ENCODE measurements at regions not wholly inside any gene's neighbourhood (a gene's known extent, or its start where the extent isn't known, plus 50 kb on each side); places are given as distances from the start of the nearest gene placed in this dataset.
A peak's percentile ranks its signal among the peaks of the same experiment; 100 is the strongest.

DNA sequence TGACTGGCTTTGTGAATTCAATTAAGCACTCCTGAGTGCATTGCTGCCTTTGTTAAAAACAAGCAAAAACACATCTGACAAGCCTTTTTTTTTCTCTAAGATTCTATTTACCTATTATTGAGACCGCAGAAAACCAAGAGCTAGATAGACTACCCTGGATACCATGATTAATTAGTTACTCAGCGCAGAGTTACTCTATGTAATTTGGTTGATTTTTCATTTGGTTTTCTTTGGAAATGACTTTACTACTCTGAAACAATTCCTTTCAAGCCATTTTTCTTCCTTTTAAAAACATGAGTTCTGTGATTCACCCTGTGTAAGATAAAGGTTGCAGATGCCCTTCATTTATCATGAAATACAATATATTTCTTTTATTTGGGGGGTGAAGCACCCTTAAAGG is 421.6 kb upstream of the PIK3R1 start:
- Histone ChIP-seq H3K27ac (ENCODE audit: low read length, poor library complexity, severe bottlenecking) (no peak overlapping the region), H2AFZ (ENCODE audit: low read depth, low read length) (no peak overlapping the region), H4K91ac (ENCODE audit: low read length) (no peak overlapping the region), H3K79me1 (replicated peaks; ENCODE audit: low read length, poor library complexity, severe bottlenecking) (no peaks in the 10 kb centered on the region), H3K27me3 (ENCODE audit: control insufficient read depth in 1 of 2, insufficient read depth in 1 of 2, low read length in 2 of 2) (no peaks in the 10 kb centered on the region), H3K18ac (ENCODE audit: low read depth in 1 of 2, low read length in 2 of 2) (no peak overlapping the region), H2BK120ac (ENCODE audit: low read depth, low read length) (no peak overlapping the region), H3K4me3 (ENCODE audit: insufficient read depth in 1 of 2, low read depth in 1 of 2, low read length in 2 of 2) (no peak overlapping the region), H3K23ac (ENCODE audit: low read length in 2 of 2) (no peak overlapping the region), H2BK15ac (ENCODE audit: low read depth, poor library complexity, severe bottlenecking) (no peak overlapping the region), H3K4me1 (ENCODE audit: control insufficient read depth, insufficient read depth, low read depth, low read length) (no peaks in the 10 kb centered on the region), H3K4ac (ENCODE audit: low read depth in 1 of 2, low read length in 2 of 2) (no peak overlapping the region), H3K14ac (ENCODE audit: low read length in 2 of 2) (no peak overlapping the region), H3K9ac (ENCODE audit: low read length) (no peak overlapping the region), H4K8ac (ENCODE audit: low read length) (no peak overlapping the region), H3K36me3 (ENCODE audit: control insufficient read depth in 1 of 2, insufficient read depth in 2 of 2, low read depth in 1 of 2, low read length in 2 of 2) (no peaks in the 10 kb centered on the region), H3K9me3 (ENCODE audit: control insufficient read depth, low read length) (no peaks in the 10 kb centered on the region), H3K4me2 (ENCODE audit: low read length, poor library complexity, severe bottlenecking) (no peak overlapping the region), H2AK5ac (ENCODE audit: low read length, severe bottlenecking) (no peak overlapping the region), H2BK5ac (ENCODE audit: low read depth, low read length, poor library complexity, severe bottlenecking) (no peak overlapping the region), H2BK12ac (ENCODE audit: low read length in 2 of 2) (no peak overlapping the region)
- no CpG with 5 or more reads among the region's 2 CpGs for WGBS
- DNase-seq, result no peak

DNA sequence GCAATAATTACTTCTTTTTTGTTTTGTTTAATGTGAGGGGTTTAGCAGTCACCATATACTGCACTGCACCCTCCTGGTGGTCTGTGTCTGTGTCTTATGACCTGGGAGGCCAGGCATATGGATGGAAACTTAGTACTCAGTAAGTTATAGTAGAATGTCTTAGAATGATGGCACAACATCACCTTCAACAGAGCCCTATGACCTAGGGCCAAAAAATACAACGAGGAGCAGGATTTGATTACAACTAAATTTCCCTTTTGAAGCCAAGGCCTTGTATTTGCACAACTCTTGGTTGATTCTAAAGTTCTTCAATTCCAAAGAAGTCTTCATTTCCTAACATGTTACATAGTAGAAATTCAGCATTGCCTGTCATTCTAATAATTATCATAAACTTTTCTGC is 422.1 kb upstream of the PIK3R1 start:
- no peak overlapping the region for H3K9ac ChIP-seq (ENCODE audit: low read length)

DNA sequence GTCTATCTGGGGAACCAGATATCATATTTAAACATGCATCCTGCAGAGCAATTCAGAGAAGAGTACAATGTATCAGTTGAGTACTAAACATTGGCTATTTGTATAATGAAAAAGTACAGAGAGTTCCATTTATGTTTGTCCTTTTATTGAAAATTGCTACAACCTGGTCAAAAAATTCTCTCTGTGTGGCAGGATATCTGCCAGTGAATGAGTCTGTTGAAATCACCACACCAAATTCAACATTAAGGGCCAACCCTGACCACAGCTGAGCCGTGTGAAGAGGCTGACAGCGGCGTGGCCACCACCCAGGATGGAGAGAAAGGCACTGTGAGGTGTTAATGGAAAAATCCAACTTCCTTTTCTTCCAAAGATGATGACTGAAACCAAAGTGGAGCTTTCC is 422.7 kb upstream of the PIK3R1 start:
- H2BK5ac ChIP-seq (ENCODE audit: low read depth, low read length, poor library complexity, severe bottlenecking), result no peak overlapping the region
- H3K14ac ChIP-seq (ENCODE audit: low read length in 2 of 2), result no peak overlapping the region
- H2AFZ ChIP-seq (ENCODE audit: low read depth, low read length), result no peak overlapping the region
- no peak overlapping the region for H3K27ac ChIP-seq (ENCODE audit: low read length, poor library complexity, severe bottlenecking)
- H2BK15ac ChIP-seq (ENCODE audit: low read depth, poor library complexity, severe bottlenecking), result no peak overlapping the region
- no peak overlapping the region for H2BK120ac ChIP-seq (ENCODE audit: low read depth, low read length)
- H3K9me3 ChIP-seq (ENCODE audit: control insufficient read depth, low read length), result no peaks in the 10 kb centered on the region
- no peak overlapping the region for H3K9ac ChIP-seq (ENCODE audit: low read length)
- no peak overlapping the region for H4K91ac ChIP-seq (ENCODE audit: low read length)
- H3K79me1 ChIP-seq (replicated peaks; ENCODE audit: low read length, poor library complexity, severe bottlenecking), result no peaks in the 10 kb centered on the region
- no peak overlapping the region for H2AK5ac ChIP-seq (ENCODE audit: low read length, severe bottlenecking)
- no peaks in the 10 kb centered on the region for H3K36me3 ChIP-seq (ENCODE audit: control insufficient read depth in 1 of 2, insufficient read depth in 2 of 2, low read depth in 1 of 2, low read length in 2 of 2)
- H3K23ac ChIP-seq (ENCODE audit: low read length in 2 of 2), result no peak overlapping the region
- H3K4ac ChIP-seq (ENCODE audit: low read depth in 1 of 2, low read length in 2 of 2), result no peak overlapping the region
- H4K8ac ChIP-seq (ENCODE audit: low read length), result no peak overlapping the region
- H3K4me3 ChIP-seq (ENCODE audit: insufficient read depth in 1 of 2, low read depth in 1 of 2, low read length in 2 of 2), result no peak overlapping the region
- no peak overlapping the region for H3K4me2 ChIP-seq (ENCODE audit: low read length, poor library complexity, severe bottlenecking)
- no peak for DNase-seq
- H3K4me1 ChIP-seq (ENCODE audit: control insufficient read depth, insufficient read depth, low read depth, low read length), result no peaks in the 10 kb centered on the region
- H2BK12ac ChIP-seq (ENCODE audit: low read length in 2 of 2), result no peak overlapping the region
- H3K18ac ChIP-seq (ENCODE audit: low read depth in 1 of 2, low read length in 2 of 2), result peak overlapping the region in 1 of 2 experiments; percentile 28
- no CpG with 5 or more reads among the region's 3 CpGs for WGBS
- H3K27me3 ChIP-seq (ENCODE audit: control insufficient read depth in 1 of 2, insufficient read depth in 1 of 2, low read length in 2 of 2), result no peaks in the 10 kb centered on the region

More for the DNA sequence above, 422.1 kb upstream of the PIK3R1 start:
- H4K8ac ChIP-seq (ENCODE audit: low read length), result no peak overlapping the region
- H2BK5ac ChIP-seq (ENCODE audit: low read depth, low read length, poor library complexity, severe bottlenecking), result no peak overlapping the region
- 54% methylated on average over 1 of the region's 1 CpG for WGBS
- no peaks in the 10 kb centered on the region for H3K36me3 ChIP-seq (ENCODE audit: control insufficient read depth in 1 of 2, insufficient read depth in 2 of 2, low read depth in 1 of 2, low read length in 2 of 2)
- no peaks in the 10 kb centered on the region for H3K79me1 ChIP-seq (replicated peaks; ENCODE audit: low read length, poor library complexity, severe bottlenecking)
- no peak overlapping the region for H3K4me3 ChIP-seq (ENCODE audit: insufficient read depth in 1 of 2, low read depth in 1 of 2, low read length in 2 of 2)
- no peak overlapping the region for H3K14ac ChIP-seq (ENCODE audit: low read length in 2 of 2)
- H2BK15ac ChIP-seq (ENCODE audit: low read depth, poor library complexity, severe bottlenecking), result no peak overlapping the region
- no peak overlapping the region for H3K4ac ChIP-seq (ENCODE audit: low read depth in 1 of 2, low read length in 2 of 2)
- H3K27me3 ChIP-seq (ENCODE audit: control insufficient read depth in 1 of 2, insufficient read depth in 1 of 2, low read length in 2 of 2), result no peaks in the 10 kb centered on the region
- no peak overlapping the region for H3K4me2 ChIP-seq (ENCODE audit: low read length, poor library complexity, severe bottlenecking)
- H2BK120ac ChIP-seq (ENCODE audit: low read depth, low read length), result no peak overlapping the region
- no peaks in the 10 kb centered on the region for H3K4me1 ChIP-seq (ENCODE audit: control insufficient read depth, insufficient read depth, low read depth, low read length)
- H2AK5ac ChIP-seq (ENCODE audit: low read length, severe bottlenecking), result no peak overlapping the region
- no peak for DNase-seq
- H3K9me3 ChIP-seq (ENCODE audit: control insufficient read depth, low read length), result no peaks in the 10 kb centered on the region
- no peak overlapping the region for H2BK12ac ChIP-seq (ENCODE audit: low read length in 2 of 2)
- no peak overlapping the region for H3K23ac ChIP-seq (ENCODE audit: low read length in 2 of 2)
- no peak overlapping the region for H3K27ac ChIP-seq (ENCODE audit: low read length, poor library complexity, severe bottlenecking)
- no peak overlapping the region for H3K18ac ChIP-seq (ENCODE audit: low read depth in 1 of 2, low read length in 2 of 2)
- no peak overlapping the region for H4K91ac ChIP-seq (ENCODE audit: low read length)
- no peak overlapping the region for H2AFZ ChIP-seq (ENCODE audit: low read depth, low read length)

DNA sequence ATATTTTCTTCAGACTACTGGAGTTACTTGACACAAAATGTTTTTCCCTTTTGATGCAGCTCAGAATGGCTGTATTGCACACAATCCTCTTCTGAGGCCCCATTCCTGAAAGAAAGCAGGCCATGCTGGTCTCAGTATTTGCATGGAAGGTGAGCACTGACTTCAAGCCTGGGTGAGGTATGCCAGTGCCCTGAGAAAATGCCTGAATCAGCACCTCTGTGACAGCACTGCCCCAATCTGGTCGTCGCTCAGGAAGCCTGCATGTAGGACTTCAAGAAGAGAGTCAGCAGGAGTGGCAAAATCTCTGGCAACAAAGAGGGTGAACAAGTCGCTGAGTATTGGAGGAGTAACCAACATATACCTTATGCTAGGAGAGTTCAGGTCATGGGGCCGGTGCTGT is 425.2 kb upstream of the PIK3R1 start:
- no peaks in the 10 kb centered on the region for H3K27me3 ChIP-seq (ENCODE audit: control insufficient read depth in 1 of 2, insufficient read depth in 1 of 2, low read length in 2 of 2)
- H4K91ac ChIP-seq (ENCODE audit: low read length), result no peak overlapping the region
- no peak overlapping the region for H2BK120ac ChIP-seq (ENCODE audit: low read depth, low read length)
- H3K4me2 ChIP-seq (ENCODE audit: low read length, poor library complexity, severe bottlenecking), result no peak overlapping the region
- no peaks in the 10 kb centered on the region for H3K4me1 ChIP-seq (ENCODE audit: control insufficient read depth, insufficient read depth, low read depth, low read length)
- H2BK12ac ChIP-seq (ENCODE audit: low read length in 2 of 2), result no peak overlapping the region
- no peak for DNase-seq
- H3K27ac ChIP-seq (ENCODE audit: low read length, poor library complexity, severe bottlenecking), result no peak overlapping the region
- H3K14ac ChIP-seq (ENCODE audit: low read length in 2 of 2), result no peak overlapping the region
- no peak overlapping the region for H3K4me3 ChIP-seq (ENCODE audit: insufficient read depth in 1 of 2, low read depth in 1 of 2, low read length in 2 of 2)
- H3K79me1 ChIP-seq (replicated peaks; ENCODE audit: low read length, poor library complexity, severe bottlenecking), result no peaks in the 10 kb centered on the region
- no peaks in the 10 kb centered on the region for H3K9me3 ChIP-seq (ENCODE audit: control insufficient read depth, low read length)
- peak overlapping the region; percentile 58 for H2AFZ ChIP-seq (ENCODE audit: low read depth, low read length)
- 68% methylated on average over 3 of the region's 4 CpGs for WGBS
- no peak overlapping the region for H3K23ac ChIP-seq (ENCODE audit: low read length in 2 of 2)
- H3K18ac ChIP-seq (ENCODE audit: low read depth in 1 of 2, low read length in 2 of 2), result no peak overlapping the region
- no peaks in the 10 kb centered on the region for H3K36me3 ChIP-seq (ENCODE audit: control insufficient read depth in 1 of 2, insufficient read depth in 2 of 2, low read depth in 1 of 2, low read length in 2 of 2)
- no peak overlapping the region for H2BK15ac ChIP-seq (ENCODE audit: low read depth, poor library complexity, severe bottlenecking)
- H2AK5ac ChIP-seq (ENCODE audit: low read length, severe bottlenecking), result no peak overlapping the region
- H4K8ac ChIP-seq (ENCODE audit: low read length), result no peak overlapping the region
- H3K9ac ChIP-seq (ENCODE audit: low read length), result no peak overlapping the region
- no peak overlapping the region for H3K4ac ChIP-seq (ENCODE audit: low read depth in 1 of 2, low read length in 2 of 2)
- H2BK5ac ChIP-seq (ENCODE audit: low read depth, low read length, poor library complexity, severe bottlenecking), result no peak overlapping the region
